WI38 (cell line): ENCODE measurements at regions not wholly inside any gene's neighbourhood (a gene's known extent, or its start where the extent isn't known, plus 50 kb on each side); places are given as distances from the start of the nearest gene placed in this dataset.

ENCODE experiments used
- H3K4me3 ChIP-seq: 2 replicates; pipeline ENCODE4 v1.5.1; 2011; ENCODE audit warnings: low read depth, mild to moderate bottlenecking, control low read depth, low read length
- TF ChIP-seq, protein P1 (sequence below): IDR thresholded peaks from 2 replicates; pipeline ENCODE4 v1.5.1; 2012; ENCODE audit warnings: low read depth, mild to moderate bottlenecking, control low read depth, low read length

DNA sequence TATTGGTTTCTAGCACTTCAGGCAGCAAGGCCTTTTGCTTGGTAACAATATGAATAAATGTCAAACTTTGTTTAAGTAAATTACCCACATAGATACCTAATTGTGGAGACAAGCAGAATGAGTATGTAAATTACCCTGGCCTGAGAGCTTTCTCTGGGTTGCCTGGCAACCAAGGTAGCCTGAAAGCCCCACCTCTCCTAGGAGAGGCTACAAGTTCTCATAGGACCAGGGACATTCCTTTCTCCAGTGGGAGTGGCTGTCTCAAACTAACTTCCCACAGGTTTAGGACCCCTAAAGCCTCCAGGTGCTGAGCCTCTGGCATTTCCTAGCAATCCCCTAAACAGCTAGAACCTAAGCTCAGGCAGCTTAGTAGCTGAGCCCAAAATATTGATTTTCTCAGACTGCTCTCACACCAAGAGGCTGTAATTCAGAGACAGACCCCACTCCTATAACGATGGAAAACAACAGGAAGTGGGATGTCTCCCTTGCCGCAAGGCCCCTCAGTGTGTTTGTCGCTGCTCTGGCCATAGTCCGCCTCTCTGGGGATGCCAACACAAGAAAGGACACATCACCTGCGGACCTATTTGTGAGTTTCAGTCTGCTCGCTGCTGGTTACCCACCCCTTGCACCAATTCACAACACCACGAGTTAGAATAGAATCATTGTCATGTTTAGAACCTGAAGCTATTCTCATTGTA, 207.3 kb downstream of the DLEU7 start:
- H3K4me3 ChIP-seq: no peak overlapping the region
- TF ChIP-seq, protein P1, sequence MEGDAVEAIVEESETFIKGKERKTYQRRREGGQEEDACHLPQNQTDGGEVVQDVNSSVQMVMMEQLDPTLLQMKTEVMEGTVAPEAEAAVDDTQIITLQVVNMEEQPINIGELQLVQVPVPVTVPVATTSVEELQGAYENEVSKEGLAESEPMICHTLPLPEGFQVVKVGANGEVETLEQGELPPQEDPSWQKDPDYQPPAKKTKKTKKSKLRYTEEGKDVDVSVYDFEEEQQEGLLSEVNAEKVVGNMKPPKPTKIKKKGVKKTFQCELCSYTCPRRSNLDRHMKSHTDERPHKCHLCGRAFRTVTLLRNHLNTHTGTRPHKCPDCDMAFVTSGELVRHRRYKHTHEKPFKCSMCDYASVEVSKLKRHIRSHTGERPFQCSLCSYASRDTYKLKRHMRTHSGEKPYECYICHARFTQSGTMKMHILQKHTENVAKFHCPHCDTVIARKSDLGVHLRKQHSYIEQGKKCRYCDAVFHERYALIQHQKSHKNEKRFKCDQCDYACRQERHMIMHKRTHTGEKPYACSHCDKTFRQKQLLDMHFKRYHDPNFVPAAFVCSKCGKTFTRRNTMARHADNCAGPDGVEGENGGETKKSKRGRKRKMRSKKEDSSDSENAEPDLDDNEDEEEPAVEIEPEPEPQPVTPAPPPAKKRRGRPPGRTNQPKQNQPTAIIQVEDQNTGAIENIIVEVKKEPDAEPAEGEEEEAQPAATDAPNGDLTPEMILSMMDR: no peak

DNA sequence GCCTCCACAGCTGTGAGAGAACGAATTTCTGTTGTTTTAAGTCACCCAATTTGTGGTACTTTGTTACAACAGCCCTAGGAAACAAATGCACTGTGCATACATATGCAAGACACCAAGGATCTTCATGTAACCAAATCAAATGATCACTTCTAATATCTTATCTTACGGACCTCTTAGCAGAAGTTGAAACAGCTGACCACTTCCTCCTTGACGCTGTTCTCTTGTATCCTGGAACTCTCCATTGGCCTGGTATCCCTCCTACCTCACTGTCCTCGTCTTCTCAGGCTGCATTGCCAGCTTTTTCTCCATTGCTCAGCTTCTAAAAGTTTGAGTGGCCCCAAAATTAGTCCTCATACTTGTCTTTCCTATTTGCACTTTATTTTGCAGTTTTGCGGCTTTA, 200.4 kb downstream of the DLEU7 start:
- H3K4me3 ChIP-seq: no peak overlapping the region
- TF ChIP-seq, protein P1: no peak

DNA sequence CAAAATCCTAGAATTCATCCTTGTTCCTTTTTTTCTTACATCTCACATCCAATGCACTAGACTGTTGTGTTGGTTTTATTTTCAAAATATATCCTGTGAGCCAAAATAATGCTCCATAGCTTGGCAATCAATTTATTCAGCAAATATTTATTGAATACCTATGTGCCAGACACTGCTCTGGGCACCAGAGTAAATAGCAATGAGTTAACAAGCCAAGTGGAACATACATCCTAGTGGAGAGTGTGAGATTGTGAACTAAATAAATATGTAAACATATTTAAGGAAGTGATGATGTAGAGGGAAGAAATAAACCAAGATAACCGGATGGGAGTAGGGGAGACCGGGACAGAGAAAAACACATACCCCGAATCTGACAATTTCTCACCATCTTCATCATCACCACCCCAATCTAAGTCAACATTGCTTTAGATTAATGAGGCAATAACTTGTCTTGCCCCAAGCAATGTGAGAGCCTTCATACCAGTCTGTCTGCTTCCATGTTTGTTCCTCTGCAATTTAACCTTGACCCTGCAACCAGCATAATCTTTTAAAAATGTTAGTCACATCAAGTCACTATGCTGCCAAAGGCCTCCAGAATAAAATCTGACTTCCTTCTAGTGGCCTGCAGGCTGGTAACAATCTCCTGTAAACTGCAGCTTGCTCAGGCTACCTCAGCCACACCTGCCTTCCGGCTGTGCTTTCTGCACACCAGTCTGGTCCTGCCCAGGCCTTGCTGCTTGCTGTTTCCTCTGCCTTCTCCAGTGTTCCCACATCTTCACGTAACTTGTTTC, 199.2 kb downstream of the DLEU7 start:
- TF ChIP-seq, protein P1: no peak
- no peak overlapping the region for H3K4me3 ChIP-seq

DNA sequence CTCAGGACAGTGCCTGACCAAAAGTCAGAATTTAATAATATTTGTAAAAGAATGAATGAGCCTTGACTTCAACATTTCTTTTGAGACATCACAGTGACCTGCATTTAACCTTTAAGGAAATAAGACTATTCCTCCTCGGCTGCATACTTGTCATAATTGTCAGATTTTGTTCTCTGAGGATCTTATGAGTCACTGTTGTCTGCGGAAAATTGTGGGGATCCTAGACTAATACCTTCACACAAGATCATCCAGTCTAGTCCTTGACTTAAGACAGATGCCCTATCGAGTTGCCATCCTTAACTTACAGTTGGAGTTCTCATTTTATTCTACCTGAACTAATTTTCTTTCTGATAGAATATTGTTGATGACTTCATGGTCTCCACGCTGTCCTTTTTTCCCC, 198.4 kb downstream of the DLEU7 start:
- TF ChIP-seq, protein P1: no peak
- H3K4me3 ChIP-seq: no peak overlapping the region

DNA sequence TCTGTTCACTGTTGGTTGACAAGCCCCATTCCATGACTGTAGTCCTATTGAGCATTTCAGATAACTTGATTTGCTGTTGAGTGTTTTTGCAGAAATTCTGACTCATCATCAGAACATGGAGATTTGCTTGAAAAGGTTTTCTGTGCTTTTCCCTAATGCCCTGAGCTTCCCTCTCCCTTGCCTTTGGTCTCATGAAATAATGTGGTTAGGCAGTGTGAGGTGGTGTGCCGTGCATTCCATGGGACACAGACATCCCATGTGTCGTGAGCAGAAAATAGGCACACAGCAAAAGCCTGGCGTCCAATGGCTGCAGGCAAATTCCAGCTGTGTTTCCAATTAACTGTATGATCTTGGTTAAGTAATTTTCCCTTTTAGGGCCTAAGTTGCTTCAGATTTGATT, 197.4 kb downstream of the DLEU7 start:
- TF ChIP-seq, protein P1: no peak
- H3K4me3 ChIP-seq: no peak overlapping the region

DNA sequence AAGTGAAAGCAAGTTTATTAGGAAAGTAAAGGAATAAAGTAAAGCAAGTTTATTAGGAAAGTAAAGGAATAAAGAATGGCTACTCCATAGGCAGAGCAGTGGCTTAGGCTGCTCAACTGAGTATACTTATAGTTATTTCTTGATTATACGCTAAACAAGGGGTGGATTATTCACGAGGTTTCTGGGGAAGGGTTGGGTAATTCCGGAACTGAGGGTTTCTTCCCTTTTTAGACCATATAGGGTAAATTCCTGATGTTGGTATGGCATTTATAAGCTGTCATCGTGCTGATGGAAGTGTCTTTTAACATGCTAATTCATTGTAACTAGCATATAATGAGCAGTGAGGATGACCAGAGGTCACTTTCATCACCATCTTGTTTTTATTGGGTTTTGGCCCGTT, 194.3 kb downstream of the DLEU7 start:
- H3K4me3 ChIP-seq: no peak overlapping the region
- TF ChIP-seq, protein P1: no peak
